ENCODE measurements at regions not wholly inside any gene's neighbourhood (a gene's known extent, or its start where the extent isn't known, plus 50 kb on each side); places are given as distances from the start of the nearest gene placed in this dataset.
"Not testable (repeated sequence)": the region's sequence is repeated elsewhere in the genome, so short reads cannot be mapped to it uniquely, and the experiment has no call there.

DNA sequence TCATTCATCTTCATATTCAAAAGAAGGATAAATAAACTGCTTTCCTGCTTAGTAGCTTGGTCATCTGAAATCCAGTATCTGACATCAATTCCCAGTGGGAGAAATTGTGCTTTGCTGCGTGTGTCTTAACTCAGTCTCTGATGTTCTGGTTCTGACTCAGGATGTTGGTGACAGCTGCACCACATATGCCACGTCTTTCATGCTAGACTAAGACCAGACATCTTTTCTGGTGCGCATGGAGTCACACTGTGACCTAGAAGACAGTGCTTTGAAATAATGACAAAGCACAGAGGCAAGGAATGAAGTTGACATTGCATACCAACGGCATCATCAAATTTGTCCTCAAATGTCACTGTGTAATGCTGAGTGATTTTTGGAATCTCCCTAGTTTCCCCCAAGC lies 308.8 kb upstream of the PLGLB1 start:
- peak; percentile 35 for ATAC-seq
- DNase-seq; intact Hi-C loops (cut with micrococcal nuclease): not testable (repeated sequence)

DNA sequence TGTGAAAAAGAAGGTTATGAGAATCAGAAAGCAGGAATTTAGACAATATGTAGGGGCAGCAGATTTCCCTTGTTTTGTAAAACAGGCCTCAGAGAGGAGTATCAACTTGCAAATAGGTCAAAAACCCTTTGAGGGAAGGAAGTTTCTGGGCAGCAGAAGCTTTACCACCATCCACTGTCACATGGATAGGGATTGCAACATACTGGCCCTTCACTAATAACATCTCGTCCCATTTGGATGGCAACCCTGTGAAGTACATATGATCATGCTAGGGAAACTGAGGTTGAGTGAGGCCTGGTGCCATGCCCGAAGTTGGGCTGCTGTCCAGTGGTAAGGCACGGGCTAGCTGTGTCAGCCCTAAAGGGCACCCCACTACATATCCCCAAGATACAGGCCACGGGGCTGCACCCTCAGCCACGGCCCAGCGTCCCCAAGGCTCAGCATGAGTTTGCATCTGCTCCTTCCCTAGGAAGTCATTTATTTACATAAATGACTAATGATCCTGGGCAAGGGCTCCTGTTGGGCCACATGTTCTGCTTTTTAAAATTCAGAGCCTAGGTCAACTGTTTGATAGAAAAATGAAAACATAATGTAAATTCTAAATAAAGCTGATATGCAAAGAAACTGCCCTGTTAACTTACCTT lies 310.4 kb upstream of the PLGLB1 start:
- intact Hi-C loops (cut with micrococcal nuclease); DNase-seq: not testable (repeated sequence)
- ATAC-seq, result peak; percentile 41

DNA sequence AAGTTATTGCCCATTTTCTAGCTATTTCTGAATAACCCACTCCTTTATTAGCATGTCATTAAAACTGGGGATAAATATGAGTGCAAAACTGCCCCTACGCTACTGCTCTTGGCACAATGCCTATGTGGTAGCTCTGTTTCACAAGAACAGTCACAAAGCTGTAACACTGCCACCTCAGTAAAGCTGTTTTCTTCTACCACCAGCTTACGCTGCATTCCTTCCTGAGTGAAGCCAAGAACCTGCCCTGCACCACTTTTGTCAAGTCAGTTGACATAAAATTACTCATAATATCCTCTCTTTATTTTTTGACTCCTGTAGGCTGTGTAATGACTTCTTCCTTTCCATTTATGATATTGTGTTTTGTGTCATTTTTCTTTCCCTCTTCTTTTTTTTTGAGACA lies 313.2 kb upstream of the PLGLB1 start:
- ATAC-seq; DNase-seq; intact Hi-C loops (cut with micrococcal nuclease): not testable (repeated sequence)

- intact Hi-C loops (cut with micrococcal nuclease); DNase-seq: not testable (repeated sequence)
Measured at GRCh38 chr2:87338998-87339397, 317.4 kb upstream of the PLGLB1 start.

GRCh38 chr2:87341601-87342014 lies 320.0 kb upstream of the PLGLB1 start:
- peak; percentile 87 for DNase-seq
- intact Hi-C loops (cut with micrococcal nuclease); ATAC-seq: not testable (repeated sequence)

More at GRCh38 chr2:87338998-87339397, 317.4 kb upstream of the PLGLB1 start:
- peak; percentile 55 for ATAC-seq

GRCh38 chr2:87342175-87342574 lies 320.5 kb upstream of the PLGLB1 start:
- intact Hi-C loops (cut with micrococcal nuclease); ATAC-seq: not testable (repeated sequence)
- DNase-seq, result peak; percentile 29

- DNase-seq; intact Hi-C loops (cut with micrococcal nuclease): not testable (repeated sequence)
Measured at GRCh38 chr2:87343347-87343746, 321.7 kb upstream of the PLGLB1 start.

GRCh38 chr2:87345283-87345682 lies 323.6 kb upstream of the PLGLB1 start:
- DNase-seq; intact Hi-C loops (cut with micrococcal nuclease); ATAC-seq: not testable (repeated sequence)

More at GRCh38 chr2:87343347-87343746, 321.7 kb upstream of the PLGLB1 start:
- not testable (repeated sequence) for ATAC-seq

DNA sequence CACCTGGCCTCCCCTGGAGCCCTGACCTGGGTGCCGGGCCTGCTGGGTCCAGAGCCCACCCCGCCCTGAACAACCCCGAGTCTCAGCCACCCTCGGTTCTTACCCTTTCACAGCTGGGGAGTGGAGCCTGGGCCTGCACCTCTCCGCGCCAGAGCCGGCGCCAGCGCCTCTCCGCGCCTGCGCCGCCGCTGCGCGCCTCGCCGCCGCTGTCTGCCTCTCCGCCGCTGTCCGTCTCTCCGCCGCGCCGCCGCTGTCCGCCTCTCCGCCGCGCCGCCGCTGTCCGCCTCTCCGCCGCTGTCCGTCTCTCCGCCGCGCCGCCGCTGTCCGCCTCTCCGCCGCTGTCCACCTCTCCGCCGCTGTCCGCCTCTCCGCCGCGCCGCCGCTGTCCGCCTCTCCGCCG lies 326.9 kb upstream of the PLGLB1 start:
- intact Hi-C loops (cut with micrococcal nuclease); ATAC-seq; DNase-seq: not testable (repeated sequence)

- DNase-seq; ATAC-seq; intact Hi-C loops (cut with micrococcal nuclease): not testable (repeated sequence)
Measured at GRCh38 chr2:87349006-87349405, 327.4 kb upstream of the PLGLB1 start.

DNA sequence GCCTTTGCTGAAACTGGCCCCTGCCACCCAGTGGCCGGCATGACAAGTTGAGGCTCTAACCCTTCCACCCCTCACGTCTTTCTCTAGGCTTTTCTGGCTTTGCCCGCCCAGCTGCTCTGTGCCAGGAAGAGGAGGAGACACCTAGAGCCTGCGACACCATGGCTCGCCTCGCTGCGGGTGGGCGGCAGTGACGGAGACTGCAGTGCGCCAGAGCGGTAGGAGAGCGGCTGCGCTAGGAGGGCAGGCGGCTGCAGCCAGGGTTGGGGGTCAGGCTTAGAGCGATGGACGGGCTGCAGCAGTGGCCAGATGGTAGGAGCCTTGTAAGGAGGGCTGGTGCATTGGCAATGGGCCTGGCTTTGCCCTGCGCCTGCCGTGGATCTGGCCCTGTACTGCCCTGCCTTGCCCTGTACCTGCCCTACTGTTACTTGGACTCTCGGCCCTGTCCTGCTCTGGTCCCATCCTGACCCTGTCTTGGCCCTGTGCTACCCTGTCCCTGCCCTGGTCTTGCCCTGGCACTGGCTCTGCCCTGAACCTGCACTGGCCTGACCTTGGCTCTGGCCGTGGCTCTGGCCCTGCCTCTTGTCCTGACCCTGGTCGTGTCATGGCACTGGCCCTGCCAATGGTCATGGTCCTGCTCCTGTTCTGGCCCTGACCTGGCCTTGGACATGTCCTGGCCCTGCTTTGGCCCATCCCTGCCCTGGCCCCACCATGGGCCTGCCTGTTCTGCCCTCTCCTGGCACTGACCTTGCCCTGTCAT lies 330.7 kb upstream of the PLGLB1 start:
- DNase-seq; ATAC-seq; intact Hi-C loops (cut with micrococcal nuclease): not testable (repeated sequence)

GRCh38 chr2:87353408-87353807 lies 331.8 kb upstream of the PLGLB1 start:
- ATAC-seq; DNase-seq; intact Hi-C loops (cut with micrococcal nuclease): not testable (repeated sequence)

DNA sequence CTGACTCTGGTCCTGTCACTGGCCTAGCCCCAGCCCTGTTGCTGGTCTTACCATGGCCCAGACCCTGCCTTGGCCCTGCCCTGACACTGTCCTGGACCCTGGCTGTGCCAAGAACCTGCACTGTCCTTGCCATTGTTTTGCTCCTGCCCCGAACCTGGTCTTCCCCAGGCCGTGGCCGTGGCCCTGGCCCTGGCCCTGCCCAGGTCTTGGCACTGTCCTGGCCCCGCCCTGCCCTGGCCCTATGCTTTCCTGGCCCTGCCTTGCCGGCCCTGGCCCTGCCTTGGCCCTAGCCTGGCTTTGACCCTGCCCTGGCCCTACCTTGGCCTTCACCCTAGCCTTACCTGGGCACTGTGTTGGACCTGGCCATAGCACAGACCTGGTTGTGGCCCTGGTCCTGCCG lies 332.5 kb upstream of the PLGLB1 start:
- ATAC-seq; intact Hi-C loops (cut with micrococcal nuclease); DNase-seq: not testable (repeated sequence)

- ATAC-seq; intact Hi-C loops (cut with micrococcal nuclease); DNase-seq: not testable (repeated sequence)
Measured at GRCh38 chr2:87360250-87360649, 338.6 kb upstream of the PLGLB1 start.

GRCh38 chr2:87360927-87361326 lies 339.3 kb upstream of the PLGLB1 start:
- ATAC-seq; DNase-seq; intact Hi-C loops (cut with micrococcal nuclease): not testable (repeated sequence)

- ATAC-seq; intact Hi-C loops (cut with micrococcal nuclease); DNase-seq: not testable (repeated sequence)
Measured at GRCh38 chr2:87361805-87362204, 340.2 kb upstream of the PLGLB1 start.

- ATAC-seq; DNase-seq; intact Hi-C loops (cut with micrococcal nuclease): not testable (repeated sequence)
Measured at GRCh38 chr2:87364379-87364778, 342.7 kb upstream of the PLGLB1 start.

DNA sequence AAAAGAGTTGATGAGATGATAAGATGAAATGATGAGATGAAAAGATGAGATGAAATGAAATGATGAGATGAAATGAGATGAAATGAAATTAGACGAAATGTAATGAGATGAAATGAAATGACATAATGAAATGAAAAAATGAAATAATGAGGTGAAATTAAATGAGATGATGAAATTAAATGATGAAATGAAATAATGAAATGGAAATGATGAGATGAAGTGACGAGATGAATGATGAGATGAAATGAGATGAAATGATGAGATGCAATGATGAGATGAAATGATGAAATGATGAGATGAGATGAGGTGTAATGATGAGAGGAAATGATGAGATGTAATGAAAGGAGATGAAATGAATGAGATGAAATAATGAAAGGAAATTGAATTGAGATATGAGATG lies 343.4 kb upstream of the PLGLB1 start:
- DNase-seq; intact Hi-C loops (cut with micrococcal nuclease); ATAC-seq: not testable (repeated sequence)

DNA sequence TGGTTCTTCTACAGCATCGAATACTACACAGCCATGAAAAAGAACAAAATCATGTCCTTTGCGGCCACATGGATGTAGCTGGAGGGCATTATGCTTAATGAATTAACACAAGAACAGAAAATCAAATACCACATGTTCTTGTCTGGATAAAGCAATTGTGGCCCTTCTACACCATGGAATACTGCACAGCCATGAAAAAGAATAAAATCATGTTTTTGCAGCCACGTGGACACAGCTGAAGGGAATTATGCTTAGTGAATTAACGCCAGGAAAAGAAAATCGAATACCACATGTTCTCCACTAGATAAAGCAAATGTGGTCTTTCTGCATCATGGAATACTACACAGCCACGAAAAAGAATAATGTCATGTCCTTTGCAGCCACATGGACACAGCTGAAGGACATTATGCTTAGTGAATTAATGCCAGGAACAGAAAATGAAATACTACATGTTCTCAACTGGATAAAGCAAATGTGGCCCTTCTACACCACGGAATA lies 361.8 kb upstream of the PLGLB2 start:
- intact Hi-C loops (cut with micrococcal nuclease), result not testable (repeated sequence)

GRCh38 chr2:87395784-87396183 lies 352.1 kb upstream of the PLGLB2 start:
- DNase-seq; ATAC-seq; intact Hi-C loops (cut with micrococcal nuclease): not testable (repeated sequence)

More for the DNA sequence above, 361.8 kb upstream of the PLGLB2 start:
- not testable (repeated sequence) for ATAC-seq, DNase-seq

Measured in left ventricle myocardium superior (tissue), 1 donor.